ENCODE measurements at regions not wholly inside any gene's neighbourhood (a gene's known extent, or its start where the extent isn't known, plus 50 kb on each side); places are given as distances from the start of the nearest gene placed in this dataset.

DNA sequence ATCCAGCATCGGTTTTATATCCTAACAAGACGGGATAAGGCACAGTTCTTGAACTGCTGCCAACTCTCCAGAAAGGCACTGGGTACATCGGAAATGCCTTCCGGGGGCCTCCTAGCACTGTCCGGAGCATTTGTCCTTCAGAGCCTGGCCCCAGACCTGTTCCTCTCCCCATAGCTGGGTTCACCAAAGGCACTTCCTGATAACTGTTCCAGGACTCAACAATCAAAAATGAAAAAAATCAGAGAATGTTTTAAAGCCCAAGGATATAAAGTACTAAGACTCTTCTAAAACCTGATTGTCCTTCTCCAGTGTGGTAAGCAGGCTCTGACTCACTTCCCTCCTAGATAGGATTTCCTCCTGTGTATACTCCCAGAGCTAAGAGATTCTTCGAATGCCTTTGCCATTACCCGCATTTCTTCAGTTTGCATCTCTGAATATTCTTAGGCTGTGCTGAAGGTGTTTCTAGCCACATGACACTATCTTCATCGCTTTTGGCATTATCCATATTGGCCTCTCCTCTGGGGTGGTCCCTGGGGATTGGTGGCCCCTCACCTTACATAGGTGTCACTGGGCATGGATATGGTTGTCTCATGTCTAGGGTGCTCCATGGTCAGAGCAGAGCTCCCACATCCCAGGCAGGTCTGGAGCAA lies 112.9 kb downstream of the ZBTB18 start:
- no peak overlapping the region for H2AFZ ChIP-seq (ENCODE audit: low read depth, low read length)

DNA sequence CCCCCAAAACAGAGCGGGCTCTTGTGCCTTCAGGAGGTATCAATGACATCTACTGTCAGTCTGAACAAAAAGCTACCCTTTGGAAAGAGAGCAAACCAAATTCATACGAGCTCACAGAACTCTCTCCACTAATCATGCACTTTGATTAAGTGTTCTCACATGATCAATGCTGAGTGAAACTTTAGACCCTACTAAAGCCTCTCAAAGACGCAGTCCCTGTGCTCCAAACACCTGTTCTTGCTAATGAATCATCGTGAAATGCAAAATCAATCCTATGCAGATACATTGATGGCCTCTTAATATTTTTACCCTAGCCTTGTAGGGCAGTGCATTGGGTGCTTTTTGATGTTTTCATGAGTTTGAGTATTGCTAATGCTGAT lies 113.4 kb downstream of the ZBTB18 start:
- no peaks in the 10 kb centered on the region for H3K27me3 ChIP-seq (ENCODE audit: insufficient read depth, low read depth, low read length)
- H3K36me3 ChIP-seq (ENCODE audit: insufficient read depth, low read length): no peaks in the 10 kb centered on the region
- H3K79me2 ChIP-seq (replicated peaks; ENCODE audit: insufficient read depth, low read length): no peaks in the 10 kb centered on the region
- no peak overlapping the region for H3K27ac ChIP-seq (ENCODE audit: low read length)
- no peaks in the 10 kb centered on the region for H3F3A ChIP-seq (ENCODE audit: insufficient read depth, low read length, poor library complexity, severe bottlenecking)
- no peaks in the 10 kb centered on the region for H3K9me2 ChIP-seq (ENCODE audit: insufficient read depth, low read length)
- no peak overlapping the region for H2AFZ ChIP-seq (ENCODE audit: low read depth, low read length)
- TF ChIP-seq, protein P1, sequence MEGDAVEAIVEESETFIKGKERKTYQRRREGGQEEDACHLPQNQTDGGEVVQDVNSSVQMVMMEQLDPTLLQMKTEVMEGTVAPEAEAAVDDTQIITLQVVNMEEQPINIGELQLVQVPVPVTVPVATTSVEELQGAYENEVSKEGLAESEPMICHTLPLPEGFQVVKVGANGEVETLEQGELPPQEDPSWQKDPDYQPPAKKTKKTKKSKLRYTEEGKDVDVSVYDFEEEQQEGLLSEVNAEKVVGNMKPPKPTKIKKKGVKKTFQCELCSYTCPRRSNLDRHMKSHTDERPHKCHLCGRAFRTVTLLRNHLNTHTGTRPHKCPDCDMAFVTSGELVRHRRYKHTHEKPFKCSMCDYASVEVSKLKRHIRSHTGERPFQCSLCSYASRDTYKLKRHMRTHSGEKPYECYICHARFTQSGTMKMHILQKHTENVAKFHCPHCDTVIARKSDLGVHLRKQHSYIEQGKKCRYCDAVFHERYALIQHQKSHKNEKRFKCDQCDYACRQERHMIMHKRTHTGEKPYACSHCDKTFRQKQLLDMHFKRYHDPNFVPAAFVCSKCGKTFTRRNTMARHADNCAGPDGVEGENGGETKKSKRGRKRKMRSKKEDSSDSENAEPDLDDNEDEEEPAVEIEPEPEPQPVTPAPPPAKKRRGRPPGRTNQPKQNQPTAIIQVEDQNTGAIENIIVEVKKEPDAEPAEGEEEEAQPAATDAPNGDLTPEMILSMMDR (IDR thresholded peaks at IDR 0.05; ENCODE audit: poor library complexity, severe bottlenecking): no peak
- TF ChIP-seq, protein P2, sequence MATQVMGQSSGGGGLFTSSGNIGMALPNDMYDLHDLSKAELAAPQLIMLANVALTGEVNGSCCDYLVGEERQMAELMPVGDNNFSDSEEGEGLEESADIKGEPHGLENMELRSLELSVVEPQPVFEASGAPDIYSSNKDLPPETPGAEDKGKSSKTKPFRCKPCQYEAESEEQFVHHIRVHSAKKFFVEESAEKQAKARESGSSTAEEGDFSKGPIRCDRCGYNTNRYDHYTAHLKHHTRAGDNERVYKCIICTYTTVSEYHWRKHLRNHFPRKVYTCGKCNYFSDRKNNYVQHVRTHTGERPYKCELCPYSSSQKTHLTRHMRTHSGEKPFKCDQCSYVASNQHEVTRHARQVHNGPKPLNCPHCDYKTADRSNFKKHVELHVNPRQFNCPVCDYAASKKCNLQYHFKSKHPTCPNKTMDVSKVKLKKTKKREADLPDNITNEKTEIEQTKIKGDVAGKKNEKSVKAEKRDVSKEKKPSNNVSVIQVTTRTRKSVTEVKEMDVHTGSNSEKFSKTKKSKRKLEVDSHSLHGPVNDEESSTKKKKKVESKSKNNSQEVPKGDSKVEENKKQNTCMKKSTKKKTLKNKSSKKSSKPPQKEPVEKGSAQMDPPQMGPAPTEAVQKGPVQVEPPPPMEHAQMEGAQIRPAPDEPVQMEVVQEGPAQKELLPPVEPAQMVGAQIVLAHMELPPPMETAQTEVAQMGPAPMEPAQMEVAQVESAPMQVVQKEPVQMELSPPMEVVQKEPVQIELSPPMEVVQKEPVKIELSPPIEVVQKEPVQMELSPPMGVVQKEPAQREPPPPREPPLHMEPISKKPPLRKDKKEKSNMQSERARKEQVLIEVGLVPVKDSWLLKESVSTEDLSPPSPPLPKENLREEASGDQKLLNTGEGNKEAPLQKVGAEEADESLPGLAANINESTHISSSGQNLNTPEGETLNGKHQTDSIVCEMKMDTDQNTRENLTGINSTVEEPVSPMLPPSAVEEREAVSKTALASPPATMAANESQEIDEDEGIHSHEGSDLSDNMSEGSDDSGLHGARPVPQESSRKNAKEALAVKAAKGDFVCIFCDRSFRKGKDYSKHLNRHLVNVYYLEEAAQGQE (IDR thresholded peaks at IDR 0.05; ENCODE audit: borderline replicate concordance): no peak
- TF ChIP-seq EZH2 (IDR thresholded peaks at IDR 0.05; ENCODE audit: borderline replicate concordance, insufficient read depth, low read length, poor library complexity, severe bottlenecking) (no peak), SMC3 (conservative IDR thresholded peaks at IDR 0.05; ENCODE audit: poor library complexity) (no peak), EP300 (conservative IDR thresholded peaks at IDR 0.05; ENCODE audit: poor library complexity, severe bottlenecking) (no peak), TAF1 (IDR thresholded peaks at IDR 0.05; ENCODE audit: low read depth) (no peak), RAD21 (conservative IDR thresholded peaks at IDR 0.05) (no peak)
- no peak overlapping the region for H3K4me2 ChIP-seq (ENCODE audit: low read length)
- H3K9me3 ChIP-seq (ENCODE audit: low read length): no peaks in the 10 kb centered on the region
- no peaks in the 10 kb centered on the region for H4K20me1 ChIP-seq (ENCODE audit: insufficient read depth)
- H3K9ac ChIP-seq (ENCODE audit: low read length): no peak overlapping the region
- H3K4me3 ChIP-seq (ENCODE audit: low read length): no peak overlapping the region

More for the DNA sequence above, 112.9 kb downstream of the ZBTB18 start:
- H3K36me3 ChIP-seq (ENCODE audit: insufficient read depth, low read length): no peaks in the 10 kb centered on the region
- no peak overlapping the region for H3K4me3 ChIP-seq (ENCODE audit: low read length)
- H3K9ac ChIP-seq (ENCODE audit: low read length): no peak overlapping the region
- no peaks in the 10 kb centered on the region for H3K9me3 ChIP-seq (ENCODE audit: low read length)
- H3K27me3 ChIP-seq (ENCODE audit: insufficient read depth, low read depth, low read length): no peaks in the 10 kb centered on the region
- H3K27ac ChIP-seq (ENCODE audit: low read length): no peak overlapping the region
- no peaks in the 10 kb centered on the region for H4K20me1 ChIP-seq (ENCODE audit: insufficient read depth)
- TF ChIP-seq EP300 (conservative IDR thresholded peaks at IDR 0.05; ENCODE audit: poor library complexity, severe bottlenecking): no peak
- no peak for TF ChIP-seq TAF1 (IDR thresholded peaks at IDR 0.05; ENCODE audit: low read depth)
- no peak for TF ChIP-seq EZH2 (IDR thresholded peaks at IDR 0.05; ENCODE audit: borderline replicate concordance, insufficient read depth, low read length, poor library complexity, severe bottlenecking)
- TF ChIP-seq, protein P2 (IDR thresholded peaks at IDR 0.05; ENCODE audit: borderline replicate concordance): no peak
- TF ChIP-seq POLR2AphosphoS5 (IDR thresholded peaks at IDR 0.05): no peak
- TF ChIP-seq, protein P1 (IDR thresholded peaks at IDR 0.05; ENCODE audit: poor library complexity, severe bottlenecking): no peak
- no peak for TF ChIP-seq RAD21 (conservative IDR thresholded peaks at IDR 0.05)
- TF ChIP-seq SMC3 (conservative IDR thresholded peaks at IDR 0.05; ENCODE audit: poor library complexity): no peak
- TF ChIP-seq MXI1 (conservative IDR thresholded peaks at IDR 0.05; ENCODE audit: poor library complexity, severe bottlenecking): no peak
- no peak overlapping the region for H3K4me2 ChIP-seq (ENCODE audit: low read length)
- H3F3A ChIP-seq (ENCODE audit: insufficient read depth, low read length, poor library complexity, severe bottlenecking): no peaks in the 10 kb centered on the region
- H3K79me2 ChIP-seq (replicated peaks; ENCODE audit: insufficient read depth, low read length): no peaks in the 10 kb centered on the region
- H3K9me2 ChIP-seq (ENCODE audit: insufficient read depth, low read length): no peaks in the 10 kb centered on the region
